22Rv1 (cell line): ENCODE measurements at regions not wholly inside any gene's neighbourhood (a gene's known extent, or its start where the extent isn't known, plus 50 kb on each side); places are given as distances from the start of the nearest gene placed in this dataset.

ENCODE experiments used
- CTCF ChIP-seq: fragments of 450-650 bp; IDR thresholded peaks from 2 replicates; pipeline ENCODE4 v1.5.1; 2017; ENCODE audit warnings: mild to moderate bottlenecking
- ZFX ChIP-seq: fragments of 450-650 bp; IDR thresholded peaks from 2 replicates; pipeline ENCODE4 v1.6.1; 2017; ENCODE audit warnings: antibody characterized with exemption, borderline replicate concordance

DNA sequence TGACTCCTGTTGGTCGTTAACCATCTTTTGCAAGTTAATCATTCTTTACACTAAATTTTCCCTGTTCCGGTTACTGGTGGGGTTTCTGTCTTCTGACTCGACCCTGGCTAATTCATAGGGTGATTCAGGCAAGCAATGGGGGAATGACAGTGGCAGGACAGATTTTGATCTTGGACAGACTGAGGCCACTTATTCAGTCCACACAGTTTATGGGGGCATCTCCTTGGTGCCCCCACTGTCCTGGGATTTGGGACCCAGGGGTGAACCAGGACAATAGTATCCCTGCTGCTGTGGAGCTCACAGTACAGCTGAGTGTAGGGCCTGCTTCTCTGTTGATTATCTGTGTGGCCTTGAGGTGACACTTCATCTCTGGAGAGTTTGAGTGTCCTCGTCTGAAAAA is 540.4 kb downstream of the MATN1 start:
- TF ChIP-seq CTCF (no peak), ZFX (no peak)
